GM12872 (cell line): ENCODE measurements at regions not wholly inside any gene's neighbourhood (a gene's known extent, or its start where the extent isn't known, plus 50 kb on each side); places are given as distances from the start of the nearest gene placed in this dataset.

Experiments
- CTCF ChIP-seq: IDR thresholded peaks from 3 replicates; pipeline ENCODE4 v1.5.1; 2011; ENCODE audit warnings: low read depth, mild to moderate bottlenecking, low read length, moderate library complexity; ENCODE audit not compliant: insufficient read depth

- TF ChIP-seq CTCF = no peak
Measured at GRCh38 chr10:131845505-131846239, 55.1 kb upstream of the PPP2R2D start.

GRCh38 chr10:131846240-131847101, 54.3 kb upstream of the PPP2R2D start:
- no peak for TF ChIP-seq CTCF

- no peak for TF ChIP-seq CTCF
Measured at GRCh38 chr10:131847241-131847783, 53.5 kb upstream of the PPP2R2D start.

- TF ChIP-seq CTCF = no peak
Measured at GRCh38 chr10:131848296-131848695, 52.5 kb upstream of the PPP2R2D start.

- TF ChIP-seq CTCF = no peak
Measured at GRCh38 chr10:131848741-131849590, 51.8 kb upstream of the PPP2R2D start.

GRCh38 chr10:131849591-131850382, 51.0 kb upstream of the PPP2R2D start:
- TF ChIP-seq CTCF = no peak
